Keratinocyte (primary cell): ENCODE measurements at regions not wholly inside any gene's neighbourhood (a gene's known extent, or its start where the extent isn't known, plus 50 kb on each side); places are given as distances from the start of the nearest gene placed in this dataset.

ENCODE experiments used
- DNase-seq: peaks from one replicate; pipeline ENCODE4 v3.0.0-alpha.2; 2011; ENCODE audit warnings: low read depth, missing footprints, low spot score
- FAIRE-seq: peaks from 2 replicates; lab custom pipeline; 2011; peaks lifted over from hg19 to GRCh38; lab: Jason Lieb, UNC
- H2AFZ ChIP-seq: 2 replicates; pipeline ENCODE4 v1.6.0; 2012; ENCODE audit warnings: low read length, control low read depth, inconsistent platforms; ENCODE audit not compliant: control insufficient read depth
- H3K27ac ChIP-seq: 2 replicates; pipeline ENCODE4 v1.5.1; 2011; ENCODE audit warnings: low read length; ENCODE audit not compliant: control insufficient read depth, insufficient read depth
- H3K27me3 ChIP-seq: 3 replicates; pipeline ENCODE4 v1.6.0; 2011; ENCODE audit warnings: low read length; ENCODE audit not compliant: control insufficient read depth, insufficient read depth; ENCODE audit errors: extremely low read depth
- H3K36me3 ChIP-seq, 2 experiments: 2 replicates in 1 of 2; 3 replicates in 1 of 2; pipeline ENCODE4 v1.5.1; 2011; ENCODE audit warnings: low read length in 2 of 2, mild to moderate bottlenecking in 1 of 2; ENCODE audit not compliant: control insufficient read depth in 2 of 2, insufficient read depth in 2 of 2; ENCODE audit errors: extremely low read depth in 1 of 2
- H3K4me1 ChIP-seq: 3 replicates; pipeline ENCODE4 v1.5.1; 2011; ENCODE audit warnings: low read length; ENCODE audit not compliant: control insufficient read depth, insufficient read depth; ENCODE audit errors: extremely low read depth
- H3K4me2 ChIP-seq: 3 replicates; pipeline ENCODE4 v1.6.0; 2011; ENCODE audit warnings: low read depth, low read length; ENCODE audit not compliant: control insufficient read depth, insufficient read depth; ENCODE audit errors: extremely low read depth
- H3K4me3 ChIP-seq, 3 experiments: fragments of 200-600 bp in 1 of 3; sonication (generic) in 1 of 3; 2 replicates in 2 of 3; 3 replicates in 1 of 3; pipeline ENCODE4 v1.5.1; 2011 to 2016; ENCODE audit warnings: low read length in 3 of 3, mild to moderate bottlenecking in 3 of 3, control low read depth in 2 of 3, inconsistent platforms in 1 of 3, low read depth in 1 of 3, mixed read lengths in 1 of 3, mixed run types in 1 of 3, moderate library complexity in 1 of 3; ENCODE audit not compliant: control insufficient read depth in 2 of 3, insufficient read depth in 2 of 3; ENCODE audit errors: extremely low read depth in 1 of 3
- H3K79me2 ChIP-seq: 2 replicates; pipeline ENCODE4 v1.6.0; 2012; ENCODE audit warnings: low read length; ENCODE audit not compliant: control insufficient read depth, insufficient read depth
- H3K9ac ChIP-seq: 3 replicates; pipeline ENCODE4 v1.6.0; 2011; ENCODE audit warnings: low read length; ENCODE audit not compliant: control insufficient read depth, insufficient read depth; ENCODE audit errors: extremely low read depth
- H3K9me1 ChIP-seq: 3 replicates; pipeline ENCODE4 v1.6.0; 2011; ENCODE audit warnings: low read length; ENCODE audit not compliant: control insufficient read depth, insufficient read depth; ENCODE audit errors: extremely low read depth
- H3K9me3 ChIP-seq: 2 replicates; pipeline ENCODE4 v1.5.1; 2012; ENCODE audit warnings: low read depth, low read length; ENCODE audit not compliant: control insufficient read depth
- H4K20me1 ChIP-seq: 3 replicates; pipeline ENCODE4 v1.6.0; 2011; ENCODE audit warnings: low read length; ENCODE audit not compliant: control insufficient read depth, insufficient read depth; ENCODE audit errors: extremely low read depth
- EZH2 ChIP-seq: IDR thresholded peaks from one replicate; pipeline ENCODE4 v1.6.1; 2012; ENCODE audit warnings: inconsistent platforms, mild to moderate bottlenecking, low read length, moderate library complexity
- dilution Hi-C: fragments of 300-500 bp; cut with MboI; formaldehyde crosslinking; loops from one replicate; pipeline ENCODE4 v1.7.0; 2020; ENCODE audit warnings: low sequenced_read_pairs; ENCODE audit not compliant: extremely low pct_ligation_motif_present
- TF ChIP-seq, protein P1 (sequence below), 3 experiments: IDR thresholded peaks in 1 of 3; conservative IDR thresholded peaks in 1 of 3; optimal IDR thresholded peaks in 1 of 3; 2 replicates in 2 of 3; 3 replicates in 1 of 3; pipeline versions ENCODE3 to v1.5.1; 2011; ENCODE audit warnings: low read length in 3 of 3, mild to moderate bottlenecking in 3 of 3, moderate library complexity in 2 of 3, control low read depth in 1 of 3, inconsistent platforms in 1 of 3; ENCODE audit not compliant: insufficient read depth in 2 of 3; ENCODE audit errors: extremely low read depth in 1 of 3

DNA sequence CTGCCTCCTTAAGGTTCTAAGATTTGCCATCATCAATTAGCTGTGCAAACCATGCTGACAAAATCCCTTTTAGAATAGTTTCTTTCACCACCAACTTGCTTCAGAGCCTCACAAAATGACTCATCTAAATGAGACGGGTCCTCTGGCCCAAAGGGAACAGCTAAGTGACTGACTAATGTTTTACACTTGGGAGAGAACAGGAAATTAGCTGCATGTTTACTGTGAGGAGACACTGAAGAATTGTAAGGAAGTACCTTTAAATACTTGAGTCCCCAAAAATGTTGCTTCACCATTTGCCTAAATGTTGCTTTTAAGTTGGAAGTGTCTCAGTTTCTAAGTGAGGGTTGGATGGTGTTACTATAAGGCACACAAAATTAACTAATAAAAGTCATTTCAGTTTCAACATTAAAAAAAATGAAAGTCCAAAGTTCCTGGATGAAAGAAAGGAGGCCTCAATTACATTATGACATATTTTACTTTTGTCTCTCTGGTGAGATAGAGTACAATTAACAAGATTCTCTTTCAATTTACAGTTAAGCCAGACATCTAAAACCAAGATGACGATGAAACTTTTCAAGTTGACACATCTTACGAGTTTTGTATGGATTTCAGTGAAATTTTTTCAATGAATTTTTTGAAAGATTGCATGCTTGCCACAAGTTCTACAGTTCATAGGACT is 229.1 kb upstream of the FN1 start:
- H4K20me1 ChIP-seq, result no peaks in the 10 kb centered on the region
- FAIRE-seq, result peak; percentile 98
- H3K79me2 ChIP-seq, result no peaks in the 10 kb centered on the region
- H3K27me3 ChIP-seq, result no peaks in the 10 kb centered on the region
- no peaks in the 10 kb centered on the region for H3K9me3 ChIP-seq
- no peaks in the 10 kb centered on the region for H3K9me1 ChIP-seq
- DNase-seq, result peak; percentile 64
- H3K27ac ChIP-seq, result peak overlapping the region; percentile 61
- H3K9ac ChIP-seq, result no peak overlapping the region
- H2AFZ ChIP-seq, result peak overlapping the region; percentile 46
- H3K4me3 ChIP-seq, result no peak overlapping the region
- no peaks in the 10 kb centered on the region for H3K36me3 ChIP-seq
- peaks cover 29% of the 10 kb centered on the region for H3K4me1 ChIP-seq
- dilution Hi-C loops, result no loop called here
- TF ChIP-seq, protein P1, sequence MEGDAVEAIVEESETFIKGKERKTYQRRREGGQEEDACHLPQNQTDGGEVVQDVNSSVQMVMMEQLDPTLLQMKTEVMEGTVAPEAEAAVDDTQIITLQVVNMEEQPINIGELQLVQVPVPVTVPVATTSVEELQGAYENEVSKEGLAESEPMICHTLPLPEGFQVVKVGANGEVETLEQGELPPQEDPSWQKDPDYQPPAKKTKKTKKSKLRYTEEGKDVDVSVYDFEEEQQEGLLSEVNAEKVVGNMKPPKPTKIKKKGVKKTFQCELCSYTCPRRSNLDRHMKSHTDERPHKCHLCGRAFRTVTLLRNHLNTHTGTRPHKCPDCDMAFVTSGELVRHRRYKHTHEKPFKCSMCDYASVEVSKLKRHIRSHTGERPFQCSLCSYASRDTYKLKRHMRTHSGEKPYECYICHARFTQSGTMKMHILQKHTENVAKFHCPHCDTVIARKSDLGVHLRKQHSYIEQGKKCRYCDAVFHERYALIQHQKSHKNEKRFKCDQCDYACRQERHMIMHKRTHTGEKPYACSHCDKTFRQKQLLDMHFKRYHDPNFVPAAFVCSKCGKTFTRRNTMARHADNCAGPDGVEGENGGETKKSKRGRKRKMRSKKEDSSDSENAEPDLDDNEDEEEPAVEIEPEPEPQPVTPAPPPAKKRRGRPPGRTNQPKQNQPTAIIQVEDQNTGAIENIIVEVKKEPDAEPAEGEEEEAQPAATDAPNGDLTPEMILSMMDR (optimal IDR thresholded peaks at IDR 0.05 in 1 of 3, IDR thresholded peaks at IDR 0.05 in 1 of 3, conservative IDR thresholded peaks at IDR 0.05 in 1 of 3; ENCODE audit: extremely low read depth in 1 of 3, insufficient read depth in 2 of 3, low read length in 3 of 3), result no peak
- H3K4me2 ChIP-seq, result peak overlapping the region; percentile 31

DNA sequence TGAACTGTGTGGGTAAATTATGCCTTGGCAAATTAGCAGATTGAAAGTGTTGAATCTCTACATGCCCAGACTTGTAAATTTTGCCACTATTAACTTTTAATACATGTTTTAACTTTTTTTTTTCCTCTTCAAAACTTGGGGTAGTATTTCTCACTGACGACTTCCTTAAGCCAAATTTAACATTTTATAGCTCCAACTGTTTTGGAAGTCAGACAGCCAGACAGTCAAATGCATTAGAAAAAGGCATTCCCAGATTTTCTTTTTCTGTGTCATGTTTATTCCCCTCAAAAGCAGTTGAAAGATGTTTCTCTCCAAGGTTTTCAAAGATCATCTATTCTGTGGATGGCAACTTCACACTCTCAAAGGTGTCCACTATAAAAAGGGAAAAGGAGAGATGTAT is 226.8 kb upstream of the FN1 start:
- H3K9me3 ChIP-seq, result no peaks in the 10 kb centered on the region
- no peaks in the 10 kb centered on the region for H3K27me3 ChIP-seq
- peak overlapping the region; percentile 41 for H2AFZ ChIP-seq
- no peak for FAIRE-seq
- dilution Hi-C loops, result no loop called here
- H3K4me1 ChIP-seq, result peaks cover 29% of the 10 kb centered on the region
- TF ChIP-seq, protein P1 (optimal IDR thresholded peaks at IDR 0.05 in 1 of 3, IDR thresholded peaks at IDR 0.05 in 1 of 3, conservative IDR thresholded peaks at IDR 0.05 in 1 of 3; ENCODE audit: extremely low read depth in 1 of 3, insufficient read depth in 2 of 3, low read length in 3 of 3), result no peak
- TF ChIP-seq EZH2, result no peak
- no peak overlapping the region for H3K9ac ChIP-seq
- no peaks in the 10 kb centered on the region for H3K36me3 ChIP-seq
- no peaks in the 10 kb centered on the region for H3K79me2 ChIP-seq
- no peak overlapping the region for H3K4me3 ChIP-seq
- H3K9me1 ChIP-seq, result no peaks in the 10 kb centered on the region
- H3K27ac ChIP-seq, result no peak overlapping the region
- no peak for DNase-seq
- H3K4me2 ChIP-seq, result no peak overlapping the region
- no peaks in the 10 kb centered on the region for H4K20me1 ChIP-seq
